HG02943 (cell line): ENCODE measurements at regions not wholly inside any gene's neighbourhood (a gene's known extent, or its start where the extent isn't known, plus 50 kb on each side); places are given as distances from the start of the nearest gene placed in this dataset.
"Not testable (repeated sequence)": the region's sequence is repeated elsewhere in the genome, so short reads cannot be mapped to it uniquely, and the experiment has no call there.

Source experiments
- ATAC-seq: cut with Tn5 transposase; IDR thresholded peaks from one replicate; pipeline ENCODE4 v1.9.1; 2021; ENCODE audit warnings: mild to moderate bottlenecking, low read depth, moderate library complexity; ENCODE audit not compliant: unreplicated experiment

GRCh38 chr4:152073351-152074087, 312.7 kb upstream of the GATB start:
- ATAC-seq: no peak

DNA sequence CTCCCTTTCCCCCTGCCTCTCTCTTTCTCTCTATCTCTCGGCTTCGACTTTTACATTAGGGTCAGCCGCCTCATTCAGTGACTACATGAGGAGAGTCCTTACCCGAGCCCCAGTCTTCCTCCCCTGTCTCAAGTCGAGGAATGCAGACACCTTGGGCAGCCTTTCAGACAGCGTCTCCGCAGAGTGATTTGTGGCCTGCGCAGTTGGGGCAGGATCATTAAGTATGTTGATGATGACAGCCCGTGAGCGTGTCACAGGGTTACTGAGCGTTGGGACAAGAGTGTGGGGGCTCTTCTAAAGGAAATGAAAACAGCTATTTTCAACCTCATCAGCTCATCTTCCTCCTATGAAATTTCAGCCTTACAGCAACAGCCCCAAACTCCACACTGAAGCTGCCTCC, 312.1 kb upstream of the GATB start:
- ATAC-seq: no peak

GRCh38 chr4:152072001-152072485, 311.2 kb upstream of the GATB start:
- ATAC-seq: no peak

DNA sequence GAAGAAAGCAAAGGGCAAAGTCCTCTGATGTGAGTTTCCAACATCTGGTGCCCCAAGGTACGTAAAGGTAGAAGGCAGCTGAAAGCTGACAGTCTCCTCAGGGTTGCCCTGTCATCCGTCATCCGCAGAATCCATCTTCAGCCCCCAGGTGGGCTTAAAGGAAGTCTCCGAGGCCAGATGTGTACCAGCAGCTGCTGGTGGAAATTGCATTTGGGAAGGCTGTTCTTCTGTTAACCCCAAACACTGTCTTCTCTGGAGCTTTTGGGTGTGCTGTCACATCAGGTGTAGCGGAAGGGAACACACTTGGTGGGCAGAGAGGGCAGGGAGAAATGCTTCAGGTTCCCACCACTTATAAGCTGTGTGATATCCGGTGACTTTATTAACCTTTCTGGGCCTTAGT, 310.0 kb upstream of the GATB start:
- no peak for ATAC-seq

DNA sequence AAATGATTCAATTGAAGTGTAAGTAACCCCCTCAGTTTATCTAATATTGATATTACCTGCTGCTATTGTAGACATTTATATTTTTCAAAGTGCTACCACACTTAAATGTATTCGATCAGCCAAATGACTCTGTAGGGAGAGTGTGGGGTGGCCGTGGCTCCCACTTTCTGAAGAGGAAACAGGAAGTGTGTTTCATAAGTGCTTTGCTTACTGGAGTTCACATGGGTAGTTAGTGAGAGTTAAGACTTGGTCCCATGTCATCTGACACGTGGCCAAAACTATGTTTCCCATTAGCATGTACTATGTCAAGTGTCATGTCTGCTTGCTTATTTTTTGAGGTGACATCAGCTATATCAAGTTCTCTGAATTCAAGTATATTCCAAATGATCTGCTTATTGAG, 308.1 kb upstream of the GATB start:
- no peak for ATAC-seq

- no peak for ATAC-seq
These were observed 304.7 kb upstream of the GATB start for GRCh38 chr4:152065545-152065944.

DNA sequence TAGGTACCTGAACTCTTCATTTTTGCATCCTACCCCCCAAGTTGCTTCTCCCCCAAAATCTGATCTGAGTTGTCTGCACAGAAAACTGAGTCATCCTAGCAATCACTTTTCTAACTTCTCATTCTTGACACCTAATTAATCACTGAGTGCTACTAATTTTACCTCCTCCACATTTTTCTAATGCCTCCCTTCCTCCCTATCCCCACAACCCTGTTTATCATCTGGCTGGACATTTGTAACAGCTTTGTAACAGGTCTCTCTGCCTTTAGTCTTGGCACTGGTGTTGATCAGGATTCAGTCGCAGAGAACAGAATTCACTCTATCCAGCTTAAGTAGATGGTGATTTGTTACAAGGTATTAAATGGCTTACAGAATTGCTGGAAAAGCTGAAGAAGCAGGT, 303.9 kb upstream of the GATB start:
- no peak for ATAC-seq

DNA sequence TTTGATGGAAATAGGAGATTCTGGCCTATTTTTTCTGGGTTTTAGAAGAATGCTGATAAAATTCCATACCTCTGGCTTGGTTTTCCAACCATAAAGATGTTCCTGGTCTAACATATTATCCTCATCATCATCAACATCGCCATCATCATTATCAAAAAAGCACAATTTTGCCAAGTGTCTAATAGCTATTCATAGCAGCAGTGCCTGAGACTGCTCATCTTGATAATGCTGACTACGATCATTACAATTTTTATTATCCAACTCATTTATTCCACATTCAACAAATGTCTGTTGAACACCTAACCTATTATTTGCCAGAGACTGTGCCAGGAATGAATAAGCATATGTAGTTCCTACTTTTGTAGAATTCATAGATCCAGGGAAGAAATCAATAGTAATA, 303.5 kb upstream of the GATB start:
- ATAC-seq: no peak

GRCh38 chr4:152063621-152064240, 302.9 kb upstream of the GATB start:
- ATAC-seq: no peak

- no peak for ATAC-seq
These were observed 302.3 kb upstream of the GATB start for GRCh38 chr4:152062936-152063620.

GRCh38 chr4:152054731-152055130, 293.9 kb upstream of the GATB start:
- no peak for ATAC-seq

- no peak for ATAC-seq
These were observed 291.7 kb upstream of the GATB start for GRCh38 chr4:152052451-152053057.

DNA sequence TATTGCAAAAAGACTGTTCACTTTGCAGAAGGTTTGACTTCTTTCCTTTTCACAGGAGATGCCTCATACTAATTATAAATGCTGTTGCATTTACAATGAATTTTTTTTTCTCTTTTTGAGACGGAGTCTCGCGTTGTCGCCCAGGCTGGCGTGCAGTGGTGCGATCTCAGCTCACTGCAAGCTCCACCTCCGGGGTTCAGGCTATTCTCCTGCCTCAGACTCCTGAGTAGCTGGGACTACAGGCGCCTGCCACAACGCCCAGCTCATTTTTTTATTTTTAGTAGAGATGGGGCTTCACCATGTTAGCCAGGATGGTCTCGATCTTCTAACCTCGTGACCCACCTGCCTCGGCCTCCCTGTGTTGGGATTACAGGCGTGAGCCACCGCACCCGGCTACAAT, 290.5 kb upstream of the GATB start:
- ATAC-seq: not testable (repeated sequence)

DNA sequence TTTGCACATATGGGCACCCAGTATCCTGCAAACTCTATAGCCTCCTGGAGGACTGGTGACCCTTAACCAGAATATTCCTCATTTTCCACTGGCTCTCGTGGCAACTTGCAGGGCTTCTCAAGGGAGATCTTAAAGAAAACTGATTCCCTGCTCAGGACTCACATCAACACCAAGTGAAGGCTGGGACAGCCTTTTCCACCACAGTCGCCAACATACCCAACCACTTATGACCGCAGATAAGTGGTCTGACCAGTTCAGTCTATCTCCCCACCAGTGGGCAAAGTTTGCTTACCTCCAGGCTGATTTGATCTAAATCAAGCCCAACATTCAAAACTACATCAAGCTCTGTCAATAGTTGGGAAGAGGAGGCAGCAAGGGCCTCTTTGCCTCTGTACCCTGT, 289.3 kb upstream of the GATB start:
- no peak for ATAC-seq

DNA sequence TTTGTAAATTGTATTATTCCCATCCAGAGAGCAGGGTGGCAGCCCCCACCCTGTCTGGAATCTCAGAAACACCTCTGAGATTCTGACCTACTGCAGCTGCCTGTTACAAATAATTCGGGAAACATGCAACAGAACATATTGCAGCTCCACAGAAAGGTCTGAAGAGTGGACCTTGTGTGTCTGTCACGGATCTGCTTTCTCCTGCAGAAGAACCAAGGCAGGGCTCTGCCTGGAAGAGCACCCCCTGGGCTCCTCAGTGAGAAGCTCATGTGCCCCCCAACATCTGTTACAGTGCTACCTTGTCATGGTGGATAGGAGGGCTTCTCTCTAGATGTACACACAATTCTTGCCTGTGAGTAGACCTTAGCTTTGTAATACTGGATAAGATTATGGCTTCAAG, 286.6 kb upstream of the GATB start:
- no peak for ATAC-seq

DNA sequence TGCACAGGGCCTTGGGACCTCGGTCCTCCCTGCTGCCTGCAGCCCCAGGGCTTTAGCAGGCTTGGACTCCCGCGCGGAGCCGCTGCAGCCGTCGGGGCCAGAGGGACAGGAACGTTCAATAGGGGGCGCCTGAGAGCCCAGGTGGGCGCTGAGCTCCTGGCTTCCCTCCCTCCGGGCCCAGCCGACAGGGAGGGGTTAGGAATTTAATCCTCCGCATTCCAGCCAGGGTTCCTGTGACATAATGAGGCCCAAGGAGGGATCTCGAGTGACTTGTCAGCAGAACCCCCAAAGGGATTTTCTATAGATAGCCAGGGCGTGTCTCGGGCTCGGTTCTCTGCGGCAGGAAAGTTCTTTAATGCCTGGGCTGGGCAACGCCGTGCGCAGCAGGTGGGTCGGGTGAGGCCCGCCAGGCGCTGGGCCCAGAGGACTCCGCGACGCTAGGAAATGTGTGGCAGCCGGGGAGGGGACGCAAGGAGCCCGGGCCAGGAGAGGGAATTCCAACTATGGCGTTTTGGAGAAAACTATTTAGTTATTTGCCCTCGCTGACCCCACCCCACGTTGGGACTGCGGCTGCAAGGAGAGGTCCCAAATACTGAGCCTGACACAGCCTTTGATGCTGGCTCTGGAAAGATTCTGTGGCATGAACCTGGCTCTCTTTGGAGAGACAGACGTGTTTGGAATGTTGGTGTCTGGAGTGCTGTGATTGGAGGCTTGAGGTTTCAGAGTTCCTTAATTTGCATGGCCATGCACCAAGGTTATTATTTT, 285.2 kb upstream of the GATB start:
- ATAC-seq: peak; percentile 58

GRCh38 chr4:152045449-152045806, 284.6 kb upstream of the GATB start:
- peak; percentile 61 for ATAC-seq

DNA sequence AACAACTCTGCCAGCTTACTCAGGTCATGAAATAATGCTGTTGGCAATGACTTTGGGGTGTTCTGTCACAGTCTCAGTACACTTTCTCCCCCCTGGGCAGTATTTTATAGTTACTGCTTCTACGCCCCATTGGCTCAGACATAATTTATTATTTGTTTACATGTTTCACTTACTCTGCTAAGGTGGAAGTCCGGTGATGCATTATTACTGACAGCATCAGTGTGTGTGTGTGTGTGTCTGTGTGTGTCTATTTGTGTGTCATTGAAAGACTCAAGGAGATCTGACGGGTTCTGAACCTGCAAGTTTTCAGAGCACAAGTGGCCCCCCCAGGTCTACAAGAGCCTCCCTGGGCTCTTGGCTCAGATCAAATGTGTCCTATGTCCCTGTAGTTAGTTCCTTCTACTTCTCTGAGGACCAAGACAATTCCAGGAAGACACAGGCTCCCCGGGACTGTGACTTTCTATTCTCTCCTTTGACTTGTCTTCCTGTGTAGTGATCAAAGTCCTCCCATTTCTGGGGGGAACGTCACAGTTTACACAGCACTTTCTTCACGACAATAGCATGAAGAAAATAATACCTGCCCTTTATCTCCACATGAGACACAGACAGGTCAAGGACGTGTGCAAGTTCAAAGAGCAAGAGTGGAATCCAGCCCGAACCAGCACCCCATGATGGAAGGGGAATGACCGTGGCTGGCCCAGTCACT, 283.7 kb upstream of the GATB start:
- ATAC-seq: no peak

DNA sequence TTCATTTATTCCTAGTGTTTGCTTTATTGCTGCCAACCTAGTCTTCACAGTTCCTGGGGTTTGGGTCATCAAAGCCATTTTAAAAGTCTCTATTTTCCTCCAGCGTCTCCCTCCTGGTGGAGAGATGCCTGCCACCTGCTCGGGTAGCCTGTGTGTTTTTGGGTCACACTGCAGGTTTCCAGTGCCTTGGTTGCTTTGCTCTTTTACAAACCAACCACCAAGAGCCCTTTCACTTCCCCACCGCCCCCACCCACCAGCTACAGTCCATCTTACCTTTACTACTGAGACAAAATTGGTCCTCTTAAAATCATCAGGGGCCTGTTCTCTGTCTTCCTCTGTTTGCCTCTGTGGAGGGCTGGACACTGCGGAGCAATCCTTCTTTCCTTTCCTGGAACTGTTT, 280.5 kb upstream of the GATB start:
- ATAC-seq: no peak

DNA sequence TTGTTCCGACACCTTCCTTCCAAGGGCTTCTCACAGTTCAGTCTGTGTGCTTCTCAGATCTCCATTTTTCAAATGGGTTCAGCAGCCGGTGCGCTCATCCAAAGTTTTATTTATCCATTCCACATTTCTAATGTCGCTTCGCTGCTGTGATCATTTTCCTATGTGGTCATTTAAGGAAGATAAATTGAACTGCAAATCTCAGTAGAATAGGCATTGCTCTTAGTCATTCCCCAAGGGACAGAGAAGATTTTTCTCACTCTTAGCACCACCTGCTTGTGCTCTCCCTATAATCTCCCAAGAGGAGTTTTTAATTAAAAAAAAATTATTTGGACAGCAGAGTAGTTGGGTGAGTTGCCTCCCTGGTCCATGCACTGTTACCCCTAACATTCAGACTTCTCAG, 278.9 kb upstream of the GATB start:
- ATAC-seq: no peak
